ENCODE measurements at regions not wholly inside any gene's neighbourhood (a gene's known extent, or its start where the extent isn't known, plus 50 kb on each side); places are given as distances from the start of the nearest gene placed in this dataset.

DNA sequence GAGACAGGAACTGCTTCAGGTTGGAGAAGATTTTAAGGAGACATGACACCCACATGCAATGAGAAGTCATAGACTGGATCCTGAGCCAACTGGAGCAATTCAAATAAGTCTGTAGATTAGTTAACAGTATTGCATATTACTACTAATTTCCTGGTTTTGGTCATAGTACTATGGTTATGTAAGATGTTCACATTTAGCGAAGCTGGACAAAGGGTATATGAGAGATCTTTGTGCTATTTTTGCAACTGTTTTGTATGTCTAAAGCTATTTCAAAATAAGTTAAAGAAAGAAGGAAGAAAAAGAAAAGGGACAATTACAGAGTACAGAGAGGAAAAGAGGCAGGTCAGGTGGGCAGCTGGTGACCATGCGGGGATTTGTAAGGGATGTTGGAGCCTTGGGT is 116.5 kb upstream of the SVIL start (continued):
- TF ChIP-seq SREBF1 (IDR thresholded peaks at IDR 0.05; ENCODE audit: low read length) (no peak), FOS (IDR thresholded peaks at IDR 0.05; ENCODE audit: borderline replicate concordance, extremely low read depth, insufficient read length) (no peak), CHD4 (IDR thresholded peaks at IDR 0.05) (no peak), KAT2A (conservative IDR thresholded peaks at IDR 0.05; ENCODE audit: control insufficient read depth, low read depth, low read length) (no peak)
- TF ChIP-seq, protein P1, sequence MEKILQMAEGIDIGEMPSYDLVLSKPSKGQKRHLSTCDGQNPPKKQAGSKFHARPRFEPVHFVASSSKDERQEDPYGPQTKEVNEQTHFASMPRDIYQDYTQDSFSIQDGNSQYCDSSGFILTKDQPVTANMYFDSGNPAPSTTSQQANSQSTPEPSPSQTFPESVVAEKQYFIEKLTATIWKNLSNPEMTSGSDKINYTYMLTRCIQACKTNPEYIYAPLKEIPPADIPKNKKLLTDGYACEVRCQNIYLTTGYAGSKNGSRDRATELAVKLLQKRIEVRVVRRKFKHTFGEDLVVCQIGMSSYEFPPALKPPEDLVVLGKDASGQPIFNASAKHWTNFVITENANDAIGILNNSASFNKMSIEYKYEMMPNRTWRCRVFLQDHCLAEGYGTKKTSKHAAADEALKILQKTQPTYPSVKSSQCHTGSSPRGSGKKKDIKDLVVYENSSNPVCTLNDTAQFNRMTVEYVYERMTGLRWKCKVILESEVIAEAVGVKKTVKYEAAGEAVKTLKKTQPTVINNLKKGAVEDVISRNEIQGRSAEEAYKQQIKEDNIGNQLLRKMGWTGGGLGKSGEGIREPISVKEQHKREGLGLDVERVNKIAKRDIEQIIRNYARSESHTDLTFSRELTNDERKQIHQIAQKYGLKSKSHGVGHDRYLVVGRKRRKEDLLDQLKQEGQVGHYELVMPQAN (conservative IDR thresholded peaks at IDR 0.05), result no peak

GRCh38 chr10:29749150-29749549 is 114.4 kb upstream of the SVIL start:
- SMC1A ChIA-PET (ENCODE audit: uncharacterized antibody, unreplicated experiment), result interaction anchor here (1.0 kb wide), 1 partner anchor 17 kb away, joined by 3 read pairs; no protein-coding TSS in a partner anchor

More at GRCh38 chr10:29749150-29749549, 114.4 kb upstream of the SVIL start:
- H3K4me1 ChIP-seq (ENCODE audit: control insufficient read depth, insufficient read depth, low read length), result no peaks in the 10 kb centered on the region
- H3K9ac ChIP-seq (ENCODE audit: control insufficient read depth, insufficient read depth, low read length), result no peak overlapping the region
- no peaks in the 10 kb centered on the region for H3K79me2 ChIP-seq (ENCODE audit: control insufficient read depth, insufficient read depth, low read length)
- WGBS (ENCODE audit: insufficient coverage, insufficient replicate concordance, low lambda C conversion rate, missing lambda C conversion rate), result 26% methylated on average over 3 of the region's 3 CpGs
- no peak overlapping the region for H3K4me2 ChIP-seq (ENCODE audit: control insufficient read depth, insufficient read depth)
- no peak for DNase-seq (ENCODE audit: low read depth, low spot score)
- no peaks in the 10 kb centered on the region for H3K36me3 ChIP-seq (ENCODE audit: control insufficient read depth in 2 of 2, insufficient read depth in 2 of 2, low read length in 1 of 2)
- no peak overlapping the region for H3K4me3 ChIP-seq
- no peaks in the 10 kb centered on the region for H3K9me3 ChIP-seq (replicated peaks; ENCODE audit: control insufficient read depth, insufficient read depth, low read length)
- H3K27me3 ChIP-seq (replicated peaks in 1 of 2; ENCODE audit: control insufficient read depth in 2 of 2, insufficient read depth in 2 of 2, low read length in 1 of 2), result no peaks in the 10 kb centered on the region; a peak in 1 of 4 replicates
- intact Hi-C loops (cut with micrococcal nuclease; ENCODE audit: unreplicated experiment), result no loop called here
- BruUV-seq (replicated peaks), result no TSS peak
- no peaks in the 10 kb centered on the region for H4K20me1 ChIP-seq (ENCODE audit: control insufficient read depth, insufficient read depth)
- ChIA-PET POLR2A (no interaction called here), CTCF (no interaction called here), RAD21 (ENCODE audit: unreplicated experiment) (no interaction called here)
- H2AFZ ChIP-seq (ENCODE audit: control insufficient read depth, low read depth, low read length), result no peak overlapping the region
- H3K27ac ChIP-seq (ENCODE audit: control insufficient read depth, insufficient read depth), result no peak overlapping the region
- in situ Hi-C loops (cut with MboI), result no loop called here
- FAIRE-seq, result no peak
- no peak for ATAC-seq
- TF ChIP-seq TCF3 (IDR thresholded peaks at IDR 0.05; ENCODE audit: borderline replicate concordance, insufficient read depth, low read depth, low read length), result no peak
- no peak for TF ChIP-seq SMAD5 (IDR thresholded peaks at IDR 0.05; ENCODE audit: low read depth)
- no peak for TF ChIP-seq CREB1 (IDR thresholded peaks at IDR 0.05; ENCODE audit: low read depth)
- no peak for TF ChIP-seq ATF3 (IDR thresholded peaks at IDR 0.05; ENCODE audit: borderline replicate concordance, extremely low read depth, low read depth, low read length)
- no peak for TF ChIP-seq USF2 (IDR thresholded peaks at IDR 0.05; ENCODE audit: borderline replicate concordance, low read depth, low read length)
- TF ChIP-seq JUND (IDR thresholded peaks at IDR 0.05; ENCODE audit: low read depth, low read length), result no peak
- no peak for TF ChIP-seq ATF2 (IDR thresholded peaks at IDR 0.05; ENCODE audit: low read length)
- TF ChIP-seq FOXM1 (IDR thresholded peaks at IDR 0.05; ENCODE audit: low read depth, low read length), result no peak
- no peak for TF ChIP-seq EGR1 (IDR thresholded peaks at IDR 0.05; ENCODE audit: borderline replicate concordance in 1 of 2, low read depth in 2 of 2, low read length in 2 of 2)
- no peak for TF ChIP-seq MYC (IDR thresholded peaks at IDR 0.05; ENCODE audit: insufficient read depth, insufficient read length, insufficient replicate concordance, low read length, severe bottlenecking)
